ENCODE measurements at regions not wholly inside any gene's neighbourhood (a gene's known extent, or its start where the extent isn't known, plus 50 kb on each side); places are given as distances from the start of the nearest gene placed in this dataset.

DNA sequence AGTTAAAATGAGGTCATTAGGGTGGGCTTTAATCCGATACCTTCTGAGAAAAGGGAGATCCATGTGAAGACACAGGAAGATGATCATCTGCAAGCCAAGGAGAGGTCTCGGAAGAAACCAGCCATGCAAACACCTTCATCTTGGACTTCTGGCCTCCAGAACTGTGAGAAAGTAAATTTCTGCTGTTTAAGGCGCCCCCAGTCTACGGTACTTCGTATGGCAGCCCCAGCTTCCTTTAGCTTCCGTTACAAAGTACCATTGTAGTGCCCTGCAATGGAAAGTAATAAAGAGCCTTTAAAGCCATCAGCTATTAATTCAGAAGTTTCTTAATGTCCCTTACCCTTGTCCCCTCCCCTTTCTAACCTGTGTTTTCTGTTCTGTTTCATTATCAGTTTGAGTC, 308.1 kb downstream of the AACS start:
- DNase-seq (ENCODE audit: low spot score), result no peak
- no peak for TF ChIP-seq CTCF (IDR thresholded peaks at IDR 0.05)

GRCh38 chr12:125376422-125376821, 311.2 kb downstream of the AACS start:
- Histone ChIP-seq H3K27ac (no peak overlapping the region), H3K4me1 (ENCODE audit: control insufficient read depth in 1 of 2, low read depth in 2 of 2) (peaks cover 0 to 11% of the 10 kb centered on the region in 2 donors), H3K36me3 (no peaks in the 10 kb centered on the region), H3K27me3 (replicated peaks; ENCODE audit: insufficient read depth) (no peaks in the 10 kb centered on the region), H3K4me3 (no peak overlapping the region), H3K9me3 (no peaks in the 10 kb centered on the region)
- DNase-seq (ENCODE audit: low spot score) (no peak), ATAC-seq (ENCODE audit: insufficient number of reproducible peaks, low FRiP score, low read depth) (no peak)
- no peak for TF ChIP-seq CTCF (IDR thresholded peaks at IDR 0.05)

More for the DNA sequence above, 308.1 kb downstream of the AACS start:
- no peak for ATAC-seq (ENCODE audit: insufficient number of reproducible peaks, low FRiP score, low read depth)
- Histone ChIP-seq H3K4me1 (ENCODE audit: control insufficient read depth in 1 of 2, low read depth in 2 of 2) (peaks cover 0 to 11% of the 10 kb centered on the region in 2 donors), H3K27ac (no peak overlapping the region), H3K36me3 (no peaks in the 10 kb centered on the region), H3K27me3 (replicated peaks; ENCODE audit: insufficient read depth) (no peaks in the 10 kb centered on the region), H3K9me3 (no peaks in the 10 kb centered on the region), H3K4me3 (no peak overlapping the region)

DNA sequence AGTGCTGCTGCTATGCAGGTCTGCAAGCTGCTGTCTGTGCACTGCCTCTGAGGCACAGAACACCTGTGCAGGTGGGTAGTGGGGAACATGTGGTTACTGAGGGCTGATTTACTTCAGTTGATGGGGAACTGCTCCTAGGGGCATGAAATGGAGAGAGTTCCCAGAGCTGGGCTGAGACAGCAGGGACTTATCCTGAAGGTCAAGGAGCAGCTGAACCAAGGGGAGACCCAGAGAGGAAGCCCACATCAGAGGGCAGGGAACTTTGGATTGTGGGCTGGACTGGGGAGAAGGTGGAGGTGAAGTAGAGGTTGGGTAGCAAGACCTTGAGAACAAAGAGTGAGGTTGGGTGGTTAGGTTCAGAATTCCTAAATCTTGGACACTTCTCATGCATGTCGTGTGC, 311.9 kb downstream of the AACS start:
- ATAC-seq (ENCODE audit: insufficient number of reproducible peaks, low FRiP score, low read depth), result no peak
- H3K4me1 ChIP-seq (ENCODE audit: control insufficient read depth in 1 of 2, low read depth in 2 of 2), result peaks cover 0 to 11% of the 10 kb centered on the region in 2 donors
- no peaks in the 10 kb centered on the region for H3K27me3 ChIP-seq (replicated peaks; ENCODE audit: insufficient read depth)
- DNase-seq (ENCODE audit: low spot score), result no peak
- TF ChIP-seq CTCF (IDR thresholded peaks at IDR 0.05), result no peak
- no peak overlapping the region for H3K27ac ChIP-seq
- H3K4me3 ChIP-seq, result no peak overlapping the region
- no peaks in the 10 kb centered on the region for H3K36me3 ChIP-seq
- H3K9me3 ChIP-seq, result no peaks in the 10 kb centered on the region

GRCh38 chr12:125381373-125381772, 316.1 kb downstream of the AACS start:
- TF ChIP-seq CTCF (IDR thresholded peaks at IDR 0.05), result no peak
- no peak overlapping the region for H3K27ac ChIP-seq
- DNase-seq (ENCODE audit: low spot score), result no peak
- H3K4me1 ChIP-seq (ENCODE audit: control insufficient read depth in 1 of 2, low read depth in 2 of 2), result peaks cover 0 to 5% of the 10 kb centered on the region in 2 donors
- no peaks in the 10 kb centered on the region for H3K36me3 ChIP-seq
- ATAC-seq (ENCODE audit: insufficient number of reproducible peaks, low FRiP score, low read depth), result no peak
- H3K27me3 ChIP-seq (replicated peaks; ENCODE audit: insufficient read depth), result no peaks in the 10 kb centered on the region
- H3K9me3 ChIP-seq, result no peaks in the 10 kb centered on the region
- H3K4me3 ChIP-seq, result no peak overlapping the region

- Histone ChIP-seq H3K27me3 (replicated peaks; ENCODE audit: insufficient read depth) (no peaks in the 10 kb centered on the region), H3K9me3 (no peaks in the 10 kb centered on the region), H3K36me3 (no peaks in the 10 kb centered on the region), H3K4me1 (ENCODE audit: control insufficient read depth in 1 of 2, low read depth in 2 of 2) (no peaks in the 10 kb centered on the region), H3K4me3 (no peak overlapping the region), H3K27ac (no peak overlapping the region)
- TF ChIP-seq CTCF (IDR thresholded peaks at IDR 0.05), result no peak
- ATAC-seq (ENCODE audit: insufficient number of reproducible peaks, low FRiP score, low read depth), result no peak
- DNase-seq (ENCODE audit: low spot score), result no peak
Measured at GRCh38 chr12:125382926-125383325, 317.7 kb downstream of the AACS start.
